ENCODE measurements at regions not wholly inside any gene's neighbourhood (a gene's known extent, or its start where the extent isn't known, plus 50 kb on each side); places are given as distances from the start of the nearest gene placed in this dataset.

GRCh38 chr3:176696816-176697215 is 500.5 kb downstream of the TBL1XR1 start:
- TF ChIP-seq, protein P1, sequence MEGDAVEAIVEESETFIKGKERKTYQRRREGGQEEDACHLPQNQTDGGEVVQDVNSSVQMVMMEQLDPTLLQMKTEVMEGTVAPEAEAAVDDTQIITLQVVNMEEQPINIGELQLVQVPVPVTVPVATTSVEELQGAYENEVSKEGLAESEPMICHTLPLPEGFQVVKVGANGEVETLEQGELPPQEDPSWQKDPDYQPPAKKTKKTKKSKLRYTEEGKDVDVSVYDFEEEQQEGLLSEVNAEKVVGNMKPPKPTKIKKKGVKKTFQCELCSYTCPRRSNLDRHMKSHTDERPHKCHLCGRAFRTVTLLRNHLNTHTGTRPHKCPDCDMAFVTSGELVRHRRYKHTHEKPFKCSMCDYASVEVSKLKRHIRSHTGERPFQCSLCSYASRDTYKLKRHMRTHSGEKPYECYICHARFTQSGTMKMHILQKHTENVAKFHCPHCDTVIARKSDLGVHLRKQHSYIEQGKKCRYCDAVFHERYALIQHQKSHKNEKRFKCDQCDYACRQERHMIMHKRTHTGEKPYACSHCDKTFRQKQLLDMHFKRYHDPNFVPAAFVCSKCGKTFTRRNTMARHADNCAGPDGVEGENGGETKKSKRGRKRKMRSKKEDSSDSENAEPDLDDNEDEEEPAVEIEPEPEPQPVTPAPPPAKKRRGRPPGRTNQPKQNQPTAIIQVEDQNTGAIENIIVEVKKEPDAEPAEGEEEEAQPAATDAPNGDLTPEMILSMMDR (IDR thresholded peaks at IDR 0.05), result no peak
- no peak for TF ChIP-seq POLR2A (IDR thresholded peaks at IDR 0.05)

All from lower leg skin (tissue), 3 donors.